Jurkat, Clone E6-1 (cell line): ENCODE measurements at regions not wholly inside any gene's neighbourhood (a gene's known extent, or its start where the extent isn't known, plus 50 kb on each side); places are given as distances from the start of the nearest gene placed in this dataset.

Experiments
- DNase-seq: peaks from one replicate; pipeline ENCODE4 v3.0.0-alpha.2; 2011; ENCODE audit warnings: low read depth, low spot score
- H3K4me3 ChIP-seq: 2 replicates; pipeline ENCODE4 v1.5.1; 2011; ENCODE audit warnings: mild to moderate bottlenecking, low read length, control low read depth, moderate library complexity

DNA sequence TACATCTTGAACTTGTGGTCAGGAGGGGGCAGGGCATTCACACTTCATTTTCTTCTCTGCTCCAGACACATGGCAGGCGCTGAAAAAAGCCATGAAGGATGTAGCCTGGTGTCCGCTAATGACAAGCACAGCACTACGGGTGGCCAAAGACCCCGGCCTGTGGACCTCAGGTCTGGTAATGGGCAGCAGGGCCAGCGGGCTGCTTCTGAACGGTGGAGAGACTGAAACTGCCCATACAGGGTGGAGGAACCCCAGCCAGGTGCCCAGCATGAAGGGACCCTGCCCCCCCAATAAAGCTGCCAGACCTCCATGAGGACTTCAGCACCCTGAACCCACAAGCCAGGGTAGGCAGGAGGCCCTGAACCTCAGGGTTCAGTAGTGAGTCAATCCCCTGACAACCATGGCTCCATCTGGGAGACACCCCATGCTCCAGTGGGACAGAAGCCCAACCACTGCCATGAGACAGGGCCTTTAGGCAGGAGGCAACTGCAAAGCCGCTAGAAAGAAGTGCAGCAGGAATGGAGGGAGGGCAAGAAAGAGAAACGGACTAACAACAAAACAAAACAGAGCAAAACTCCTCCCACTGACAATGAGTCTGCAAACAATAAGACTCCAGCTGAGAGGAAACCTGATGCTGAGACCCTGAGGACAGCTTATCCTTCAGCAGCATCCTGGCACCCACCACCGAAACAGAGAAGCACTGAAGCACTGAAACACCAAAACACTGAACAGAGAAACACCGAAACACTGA lies 140.2 kb upstream of the PPP2R2D start:
- no peak overlapping the region for H3K4me3 ChIP-seq
- no peak for DNase-seq

DNA sequence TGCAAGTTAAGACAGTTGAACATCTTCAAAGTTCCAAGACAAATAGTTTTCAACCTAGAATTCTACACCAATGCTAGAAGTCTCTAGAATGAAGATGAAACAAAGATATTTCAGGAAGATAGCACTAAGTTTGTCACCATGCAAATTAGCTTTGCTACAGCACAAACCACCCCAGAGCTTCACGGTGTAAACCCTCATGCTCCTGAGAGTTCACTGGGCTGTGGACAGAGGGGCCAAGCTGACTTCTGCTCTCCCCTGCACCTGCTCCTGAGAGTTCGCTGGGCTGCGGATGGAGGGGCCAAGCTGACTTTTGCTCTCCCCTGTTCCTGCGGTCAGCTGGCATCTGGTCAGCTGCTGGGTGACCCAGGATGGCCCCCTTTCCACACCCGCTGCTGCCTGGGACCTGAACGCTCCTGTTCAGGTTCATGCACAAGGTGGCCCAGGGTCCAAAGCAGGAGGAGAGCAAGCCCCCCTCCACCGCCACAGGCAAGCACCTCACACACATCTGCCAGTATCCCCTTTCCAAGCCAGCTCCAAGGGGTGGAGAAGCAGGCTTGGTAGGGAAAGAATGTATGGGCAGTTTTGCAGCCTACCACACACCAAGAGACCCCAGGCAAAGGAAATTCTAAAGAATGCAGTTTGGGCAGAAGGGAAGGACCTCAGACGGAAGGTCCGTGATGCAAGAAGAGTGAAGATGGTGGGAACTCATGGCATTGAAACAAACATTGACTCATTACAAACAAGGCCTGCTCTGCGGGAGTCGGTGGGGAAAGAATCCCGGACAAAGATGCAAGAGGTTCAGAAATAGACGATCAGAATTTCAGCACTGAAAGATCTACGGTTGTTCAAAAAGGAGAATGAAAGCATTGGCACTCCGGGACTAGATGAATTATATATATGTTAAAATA lies 137.8 kb upstream of the PPP2R2D start:
- no peak for DNase-seq
- no peak overlapping the region for H3K4me3 ChIP-seq

DNA sequence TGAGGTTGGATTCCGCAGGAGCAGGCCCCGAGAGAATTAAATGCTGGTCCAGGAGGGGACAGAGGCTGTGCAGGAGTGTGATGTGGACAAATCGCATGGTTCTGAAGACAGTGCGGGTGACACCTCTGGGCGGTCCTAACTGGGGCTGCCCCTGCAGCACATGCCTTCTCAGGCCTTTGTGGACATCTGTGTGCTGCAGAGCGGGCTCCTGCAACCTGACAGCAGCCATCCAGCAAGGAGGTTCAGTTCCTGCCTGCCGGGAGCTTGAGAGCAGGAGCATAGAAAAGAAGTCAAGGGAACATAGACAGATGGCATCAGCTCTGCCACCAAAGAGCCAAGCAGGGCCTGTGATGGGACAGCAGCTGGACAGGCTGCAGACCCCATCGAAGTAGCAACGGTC lies 135.9 kb upstream of the PPP2R2D start:
- no peak for DNase-seq
- H3K4me3 ChIP-seq: no peak overlapping the region

DNA sequence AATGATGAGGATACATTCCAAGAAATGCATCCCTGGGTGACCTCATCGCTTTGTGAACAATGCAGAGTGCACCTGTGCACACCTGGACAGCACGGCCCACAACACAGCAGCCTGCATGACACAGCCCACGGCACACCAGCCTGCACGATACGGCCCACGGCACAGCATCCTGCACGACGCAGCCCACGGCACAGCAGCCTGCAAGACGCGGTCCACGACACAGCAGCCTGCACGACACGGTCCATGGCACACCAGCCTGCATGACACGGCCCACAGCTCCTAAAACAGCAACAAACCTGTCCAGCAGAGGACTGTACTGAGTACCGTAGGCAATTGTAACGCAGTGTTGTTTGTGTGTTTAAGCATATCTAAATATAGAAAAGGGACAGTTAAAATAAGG lies 134.7 kb upstream of the PPP2R2D start:
- no peak for DNase-seq
- no peak overlapping the region for H3K4me3 ChIP-seq

DNA sequence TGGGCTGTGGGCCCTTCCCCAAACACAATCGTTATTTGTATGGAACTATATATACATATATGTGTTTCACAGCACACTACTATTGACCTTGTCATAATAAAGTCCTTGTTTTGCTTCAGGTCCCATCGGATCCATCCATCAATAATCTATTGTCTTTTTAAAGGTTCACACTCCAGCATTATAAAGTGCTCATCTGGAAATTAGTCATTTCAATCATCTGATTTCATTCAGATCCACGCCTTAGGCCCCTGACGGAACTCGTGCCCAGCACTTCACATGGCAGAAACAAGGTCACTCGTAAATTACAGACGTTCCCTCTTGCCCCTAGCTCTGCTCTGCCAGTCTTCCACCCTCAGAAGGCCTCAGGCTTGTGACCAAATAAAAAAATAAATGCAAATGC lies 133.1 kb upstream of the PPP2R2D start:
- DNase-seq: no peak
- no peak overlapping the region for H3K4me3 ChIP-seq

DNA sequence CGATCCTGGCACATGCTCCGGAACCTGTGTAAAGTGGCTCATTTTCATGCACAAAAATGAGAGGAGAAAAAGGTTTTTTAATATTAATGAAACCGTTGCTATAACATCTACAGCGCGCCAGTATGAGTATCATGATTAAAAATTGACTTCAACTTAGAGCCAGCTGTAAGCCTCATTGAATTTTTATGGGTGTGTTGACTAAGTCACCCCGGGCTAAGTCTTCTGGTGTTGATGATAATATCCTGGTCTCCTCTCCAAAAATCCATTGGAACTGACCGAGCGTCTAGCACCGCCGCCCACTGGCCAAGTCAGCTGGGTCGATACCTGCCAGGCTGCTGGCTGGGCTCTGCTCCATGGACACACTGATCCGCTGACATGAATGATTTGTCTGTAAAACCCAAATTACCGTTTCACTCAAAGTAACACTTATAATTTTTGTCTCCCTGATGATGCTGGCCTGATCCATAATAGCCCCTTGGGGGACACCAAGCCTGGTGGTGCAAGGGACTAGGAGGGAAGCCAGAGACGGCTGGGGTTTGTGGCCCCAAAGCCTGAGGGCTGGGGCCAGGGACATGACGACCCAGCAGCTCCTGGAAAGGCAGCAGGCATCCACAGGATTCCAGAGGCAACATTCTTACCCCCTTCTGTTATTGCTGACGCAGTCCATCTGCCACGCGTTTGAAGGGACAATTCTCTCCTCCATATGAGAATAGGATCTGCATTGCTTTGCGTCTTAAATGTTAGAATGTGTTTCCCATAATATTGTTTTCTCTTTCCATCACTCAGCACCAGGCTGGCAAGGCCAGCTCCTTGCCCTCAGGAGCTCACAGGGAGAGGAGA lies 131.0 kb upstream of the PPP2R2D start:
- H3K4me3 ChIP-seq: no peak overlapping the region
- DNase-seq: no peak

DNA sequence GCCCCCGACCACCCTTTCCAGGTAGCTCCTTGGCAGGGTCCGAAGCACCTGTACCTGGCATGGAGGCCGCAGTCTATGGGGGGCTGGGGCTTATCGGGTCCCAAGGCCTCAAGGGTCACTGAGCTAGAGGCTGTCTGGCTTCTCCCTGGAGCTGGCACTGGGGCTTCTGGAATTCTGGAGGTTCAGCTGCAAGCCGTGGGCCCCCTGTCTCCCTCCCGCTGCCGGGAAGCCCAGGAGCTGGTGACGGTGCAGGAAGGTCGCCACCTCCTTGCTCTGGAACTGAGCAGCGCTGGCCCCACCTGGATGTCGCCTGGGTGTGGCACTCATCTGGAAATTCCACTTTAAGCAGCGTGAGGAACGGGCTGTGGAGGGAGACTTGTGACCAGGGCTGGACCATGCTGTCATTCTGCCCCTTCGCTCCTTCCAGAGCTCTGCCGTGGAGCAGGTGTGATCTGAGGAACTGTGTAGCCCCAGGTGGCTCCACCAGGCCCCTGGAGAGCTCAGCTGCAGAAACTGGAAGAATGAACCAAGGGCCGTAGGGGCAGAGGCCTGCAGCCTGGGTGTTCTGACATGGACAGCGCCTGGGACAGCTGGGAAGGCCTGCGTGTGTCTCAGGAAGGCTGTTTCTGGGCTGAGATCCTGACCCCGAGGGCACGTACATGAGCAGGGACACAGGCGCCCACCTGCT lies 129.7 kb upstream of the PPP2R2D start:
- DNase-seq: no peak
- H3K4me3 ChIP-seq: no peak overlapping the region

DNA sequence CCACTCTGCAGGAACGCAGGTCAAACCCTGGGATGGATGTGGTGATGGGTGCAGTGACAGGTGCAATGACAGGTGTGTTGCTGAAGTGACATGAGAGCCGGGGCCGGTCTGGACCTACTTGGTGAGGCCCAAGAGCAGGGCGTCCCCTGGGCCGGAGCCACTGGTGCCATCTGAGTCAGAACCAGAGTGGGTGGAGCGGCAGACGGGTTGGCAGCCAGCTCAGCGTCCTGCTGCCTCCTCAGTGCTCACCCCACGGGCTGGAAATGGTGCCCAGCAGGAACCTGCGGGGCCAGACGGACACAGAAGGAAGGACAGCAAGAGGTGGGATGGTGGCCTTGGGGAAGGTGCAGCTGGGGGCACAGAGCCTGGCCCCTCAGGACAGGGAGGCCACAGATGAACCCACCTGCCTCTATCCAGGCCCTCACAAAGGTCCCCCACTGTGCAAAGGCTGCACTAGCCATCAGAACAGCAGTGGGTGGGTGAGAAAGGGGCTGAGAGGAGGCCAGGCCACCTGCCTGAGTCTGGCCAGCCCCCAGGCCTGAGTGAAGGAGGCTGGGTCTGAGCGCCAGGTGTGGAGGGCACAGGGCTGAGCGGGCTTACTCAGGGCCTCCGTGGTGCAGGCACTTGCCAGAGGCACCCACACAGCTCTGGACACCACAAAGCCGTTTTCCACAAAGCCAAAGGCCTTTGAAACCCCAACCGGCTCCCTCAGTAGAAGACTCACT lies 129.0 kb upstream of the PPP2R2D start:
- DNase-seq: no peak
- H3K4me3 ChIP-seq: no peak overlapping the region

DNA sequence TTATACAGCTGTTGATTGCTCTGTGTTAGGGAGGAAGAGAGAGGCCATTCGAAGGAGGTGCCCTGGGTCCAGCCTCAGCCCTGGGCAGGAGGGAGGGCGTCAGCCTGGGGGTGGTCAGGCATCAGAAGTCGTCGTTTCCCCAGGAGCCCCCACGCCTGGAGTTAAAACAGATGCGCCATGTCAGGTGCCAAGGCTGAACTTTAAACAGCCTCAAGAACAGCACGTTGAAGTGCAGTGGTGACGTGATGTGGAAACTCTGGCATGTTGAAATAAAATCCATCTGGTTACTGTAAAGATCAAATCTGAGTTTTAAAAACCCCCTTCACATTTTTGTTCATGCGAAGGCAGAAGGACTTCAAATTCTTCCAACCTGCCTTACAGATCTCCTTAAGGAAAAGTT lies 128.4 kb upstream of the PPP2R2D start:
- no peak for DNase-seq
- no peak overlapping the region for H3K4me3 ChIP-seq

DNA sequence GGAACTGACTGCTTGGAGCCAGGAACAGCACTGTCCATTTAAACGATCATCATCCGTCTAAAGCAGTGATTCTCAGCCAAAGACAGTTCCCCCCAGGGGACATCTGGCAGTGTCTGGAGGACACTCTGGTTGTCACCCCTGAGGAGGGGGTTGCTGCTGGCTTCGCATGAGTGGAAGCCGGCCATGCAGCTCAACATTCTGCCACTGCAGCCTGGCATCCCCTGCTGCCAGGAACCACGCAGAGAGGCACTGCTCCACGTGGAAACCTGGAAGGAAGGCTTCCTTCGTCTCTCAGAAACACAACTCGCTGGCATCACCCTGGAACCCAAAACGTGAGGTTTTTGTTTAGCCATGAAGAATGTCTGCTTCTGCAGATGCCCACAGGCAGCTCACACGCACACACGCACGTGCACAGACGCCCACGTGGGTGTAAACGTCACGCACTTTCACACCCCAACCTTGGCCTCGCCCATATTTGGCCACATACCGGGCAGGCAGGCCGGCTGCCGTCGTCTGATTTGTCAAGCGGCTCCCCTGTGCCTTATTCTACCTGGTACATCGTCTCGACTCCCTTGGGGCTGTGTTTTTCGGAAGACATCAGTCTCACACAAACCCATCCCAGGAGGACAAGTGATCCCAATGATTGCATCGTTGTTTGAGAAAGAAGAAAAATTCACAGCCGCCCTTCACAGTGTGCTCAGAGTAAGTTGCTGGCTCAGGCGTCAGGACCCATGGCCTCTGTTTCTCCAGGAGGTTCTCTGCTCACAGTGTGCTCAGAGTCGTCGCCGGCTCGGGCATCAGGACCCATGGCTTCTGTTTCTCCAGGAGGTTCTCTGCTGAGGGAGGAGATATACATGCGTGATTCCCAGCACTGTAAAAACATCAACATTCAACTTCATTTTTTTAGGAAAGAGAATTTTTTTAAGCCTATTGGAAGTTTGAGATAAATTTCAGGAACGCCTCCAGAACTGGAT lies 127.2 kb upstream of the PPP2R2D start:
- no peak overlapping the region for H3K4me3 ChIP-seq
- no peak for DNase-seq

DNA sequence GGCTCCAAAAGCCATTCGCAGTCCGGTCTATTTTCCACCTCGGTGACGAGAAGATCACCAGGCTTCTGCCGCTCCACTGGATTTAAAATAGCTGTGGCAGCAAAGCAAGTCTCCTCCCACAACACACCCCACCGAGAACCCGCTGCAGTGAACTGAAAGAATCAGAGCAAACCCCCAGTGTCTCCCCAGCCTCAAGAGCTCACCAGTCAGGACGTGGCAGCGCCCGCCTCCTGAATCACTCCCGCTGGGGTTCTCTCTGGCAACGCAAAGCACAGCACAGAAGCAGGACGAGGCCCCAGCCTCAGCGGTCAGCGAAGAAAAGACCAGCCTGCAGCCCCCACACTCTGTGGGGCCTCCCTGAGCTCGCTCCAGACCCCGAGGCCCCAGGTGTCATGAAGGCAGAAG lies 126.1 kb upstream of the PPP2R2D start:
- no peak overlapping the region for H3K4me3 ChIP-seq
- no peak for DNase-seq

DNA sequence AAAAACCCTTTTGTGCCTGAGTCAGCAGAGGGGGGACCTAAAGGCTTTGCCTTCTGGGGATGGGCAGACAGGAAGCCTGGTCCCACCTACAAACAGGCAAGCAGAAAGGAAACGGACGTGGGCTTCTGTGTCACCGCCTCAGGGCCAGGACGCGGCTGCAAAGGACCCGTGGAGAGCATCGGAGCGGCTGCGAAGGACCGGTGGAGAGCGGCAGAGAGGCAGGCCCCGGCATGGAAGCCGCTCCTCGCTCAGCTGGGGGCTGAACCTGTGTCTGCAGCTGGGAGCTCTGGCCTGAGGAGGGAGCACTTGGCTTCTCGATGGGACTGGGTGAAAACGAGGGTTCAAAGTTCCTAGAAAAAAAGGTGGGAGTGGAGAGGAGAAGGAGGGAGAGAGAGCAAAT lies 125.4 kb upstream of the PPP2R2D start:
- no peak for DNase-seq
- no peak overlapping the region for H3K4me3 ChIP-seq

DNA sequence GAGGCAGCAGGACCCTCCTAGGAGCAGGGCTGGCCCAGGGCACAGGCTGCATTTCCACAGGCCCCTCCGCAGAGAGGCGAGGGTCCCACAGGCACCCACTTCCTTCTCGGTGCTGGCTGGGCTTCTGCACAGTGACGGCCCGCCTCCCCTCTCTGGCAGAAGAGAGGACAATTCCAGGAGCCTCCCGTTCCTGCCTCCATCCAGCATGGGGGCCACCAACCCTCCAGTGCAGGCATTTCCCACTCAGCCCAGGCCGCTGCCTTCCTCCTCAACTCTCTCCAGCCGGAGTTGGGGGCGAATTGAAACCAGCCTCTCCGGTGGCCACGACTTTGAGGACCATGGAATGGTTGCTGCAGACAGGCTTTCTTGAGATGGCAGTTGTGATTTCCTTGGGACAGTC lies 125.0 kb upstream of the PPP2R2D start:
- no peak for DNase-seq
- H3K4me3 ChIP-seq: no peak overlapping the region

DNA sequence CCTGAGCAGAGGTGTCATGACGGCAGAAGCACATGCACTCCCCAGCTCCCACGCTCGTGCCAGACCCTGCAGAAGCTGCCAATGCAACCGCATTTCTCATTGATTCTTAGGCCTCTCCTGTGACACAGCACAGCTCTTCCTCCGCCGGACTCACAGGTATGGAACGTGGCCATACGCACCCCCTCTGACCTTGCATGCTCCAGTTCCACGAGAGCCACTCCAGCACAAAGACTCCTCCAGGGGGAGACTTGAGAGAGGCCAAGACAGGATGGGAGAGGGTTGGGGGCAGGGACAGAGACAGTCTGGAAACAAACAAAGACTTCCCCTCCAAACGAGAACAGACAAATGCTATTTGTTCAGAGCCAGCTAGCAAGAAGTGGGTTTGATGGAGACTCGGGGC lies 124.3 kb upstream of the PPP2R2D start:
- no peak for DNase-seq
- no peak overlapping the region for H3K4me3 ChIP-seq

DNA sequence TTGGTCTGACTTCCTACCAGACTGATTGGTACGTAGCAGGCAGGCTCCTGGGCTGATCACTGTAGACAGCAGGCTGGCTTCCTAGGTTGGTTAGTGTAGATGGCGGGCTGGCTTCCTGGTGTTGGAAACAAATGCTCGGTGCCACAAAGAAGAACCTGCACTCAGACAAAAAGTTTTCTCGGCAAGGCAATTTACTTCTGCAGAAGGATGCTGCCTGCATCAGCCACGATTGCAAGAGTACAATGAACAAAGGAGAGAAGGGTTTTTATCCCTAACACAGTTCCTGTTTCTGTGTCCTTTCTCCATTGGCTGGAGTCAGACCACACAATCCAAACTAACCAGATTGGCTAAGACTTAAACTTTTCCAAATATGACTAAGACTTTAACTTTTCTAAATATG lies 123.6 kb upstream of the PPP2R2D start:
- DNase-seq: no peak
- H3K4me3 ChIP-seq: no peak overlapping the region

DNA sequence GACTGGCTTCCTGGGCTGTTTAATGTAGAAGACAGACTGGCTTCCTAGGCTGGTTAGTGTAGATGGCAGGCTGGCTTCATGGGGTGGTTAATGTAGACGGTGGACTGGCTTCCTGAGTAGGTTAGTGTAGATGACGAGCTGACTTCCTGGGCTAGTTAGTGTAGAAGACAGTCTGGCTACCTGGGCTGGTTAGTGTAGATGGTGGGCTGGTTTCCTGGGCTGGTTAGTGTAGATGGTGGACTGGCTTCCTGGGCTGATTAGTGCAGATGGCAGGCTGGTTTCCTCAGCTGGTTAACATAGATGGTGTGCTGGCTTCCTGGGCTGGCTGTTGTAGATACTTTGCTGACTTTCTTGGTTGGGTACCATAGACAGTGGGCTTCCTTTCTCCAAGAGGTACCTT lies 122.9 kb upstream of the PPP2R2D start:
- no peak for DNase-seq
- H3K4me3 ChIP-seq: no peak overlapping the region

DNA sequence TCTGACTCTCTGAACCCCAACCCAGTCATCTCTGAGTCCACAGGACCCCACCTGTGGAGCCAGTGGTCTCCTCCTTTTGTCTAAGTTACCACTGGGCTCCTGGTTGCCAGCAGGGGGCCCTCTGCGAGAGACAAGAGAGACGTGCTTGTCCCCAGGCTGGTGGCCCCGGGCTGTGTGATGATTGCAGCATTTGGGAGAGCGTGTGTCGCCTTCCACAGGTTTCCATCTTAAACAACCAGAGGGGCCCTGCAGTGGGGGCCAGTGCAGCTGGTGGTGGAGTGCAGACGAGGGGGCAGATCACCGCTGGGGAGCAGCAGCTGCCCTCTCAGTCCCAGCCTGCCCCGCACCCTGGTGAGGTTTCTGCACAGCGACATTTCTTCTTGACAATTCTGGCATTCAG lies 122.4 kb upstream of the PPP2R2D start:
- no peak for DNase-seq

DNA sequence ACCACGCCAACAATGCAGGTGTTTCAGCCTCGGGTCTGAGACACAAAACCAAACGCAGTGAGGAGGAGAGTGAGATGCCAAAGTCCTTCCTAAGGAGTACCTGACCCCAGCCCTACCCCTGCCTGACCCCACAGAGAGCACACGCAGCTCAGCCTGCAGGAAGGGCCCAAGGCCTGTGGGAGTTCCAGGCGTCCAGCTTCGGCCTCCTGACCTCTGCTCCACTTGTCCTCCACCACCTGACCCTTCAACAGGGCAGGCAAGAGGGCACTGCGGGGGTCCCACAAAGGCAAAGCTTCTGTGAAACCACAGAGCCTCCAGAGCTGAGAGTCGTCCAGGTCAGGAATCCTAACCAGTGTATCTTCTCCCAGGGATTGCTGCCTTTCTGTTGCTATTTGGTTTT lies 122.0 kb upstream of the PPP2R2D start:
- no peak overlapping the region for H3K4me3 ChIP-seq
- no peak for DNase-seq

More for the DNA sequence above, 122.4 kb upstream of the PPP2R2D start:
- no peak overlapping the region for H3K4me3 ChIP-seq
